EL (cell line): ENCODE measurements at regions not wholly inside any gene's neighbourhood (a gene's known extent, or its start where the extent isn't known, plus 50 kb on each side); places are given as distances from the start of the nearest gene placed in this dataset.

ENCODE experiments used
- DNase-seq: peaks from one replicate; pipeline ENCODE4 v3.0.0-alpha.2; 2016

GRCh38 chr9:99335280-99335679 lies 113.2 kb downstream of the SEC61B start:
- peak; percentile 6 for DNase-seq

- DNase-seq: no peak
These were observed 113.9 kb downstream of the SEC61B start for GRCh38 chr9:99336005-99336404.

- no peak for DNase-seq
These were observed 114.4 kb downstream of the SEC61B start for GRCh38 chr9:99336531-99336930.

GRCh38 chr9:99340281-99340680 lies 118.2 kb downstream of the SEC61B start:
- peak; percentile 53 for DNase-seq

- DNase-seq: no peak
These were observed 119.6 kb downstream of the SEC61B start for GRCh38 chr9:99341686-99342085.

- no peak for DNase-seq
These were observed 123.4 kb downstream of the SEC61B start for GRCh38 chr9:99345451-99345850.

- DNase-seq: peak; percentile 69
These were observed 123.9 kb downstream of the SEC61B start for GRCh38 chr9:99345942-99346341.

- no peak for DNase-seq
These were observed 125.5 kb downstream of the SEC61B start for GRCh38 chr9:99347568-99347967.

- no peak for DNase-seq
These were observed 126.2 kb downstream of the SEC61B start for GRCh38 chr9:99348289-99348688.

- DNase-seq: no peak
These were observed 127.8 kb downstream of the SEC61B start for GRCh38 chr9:99349870-99350269.

- DNase-seq: no peak
These were observed 128.4 kb downstream of the SEC61B start for GRCh38 chr9:99350461-99350860.

- no peak for DNase-seq
These were observed 129.6 kb downstream of the SEC61B start for GRCh38 chr9:99351647-99352046.

- peak; percentile 18 for DNase-seq
These were observed 130.7 kb downstream of the SEC61B start for GRCh38 chr9:99352826-99353225.

- DNase-seq: peak; percentile 90
These were observed 131.3 kb downstream of the SEC61B start for GRCh38 chr9:99353408-99353807.

- peak; percentile 17 for DNase-seq
These were observed 132.0 kb downstream of the SEC61B start for GRCh38 chr9:99354104-99354503.

- DNase-seq: no peak
These were observed 134.5 kb downstream of the SEC61B start for GRCh38 chr9:99356512-99356971.

GRCh38 chr9:99357575-99357974 lies 135.5 kb downstream of the SEC61B start:
- no peak for DNase-seq

- no peak for DNase-seq
These were observed 136.6 kb downstream of the SEC61B start for GRCh38 chr9:99358668-99359067.

GRCh38 chr9:99359336-99359735 lies 137.3 kb downstream of the SEC61B start:
- DNase-seq: no peak

- DNase-seq: no peak
These were observed 137.9 kb downstream of the SEC61B start for GRCh38 chr9:99360026-99360425.

- no peak for DNase-seq
These were observed 139.7 kb downstream of the SEC61B start for GRCh38 chr9:99361817-99362216.

- DNase-seq: no peak
These were observed 140.2 kb downstream of the SEC61B start for GRCh38 chr9:99362321-99362720.

- DNase-seq: no peak
These were observed 141.4 kb downstream of the SEC61B start for GRCh38 chr9:99363509-99363908.

GRCh38 chr9:99365233-99365980 lies 143.3 kb downstream of the SEC61B start:
- DNase-seq: peak; percentile 85

- DNase-seq: no peak
These were observed 144.1 kb downstream of the SEC61B start for GRCh38 chr9:99366183-99366582.
